IMR-90 (cell line): ENCODE measurements at regions not wholly inside any gene's neighbourhood (a gene's known extent, or its start where the extent isn't known, plus 50 kb on each side); places are given as distances from the start of the nearest gene placed in this dataset.

Experiments used
- ATAC-seq: fragments of 200-7000 bp; cut with Tn5 transposase; 2 replicates; pipeline ENCODE4 v1.9.1; 2020; ENCODE audit warnings: low read depth, mild to moderate bottlenecking, moderate library complexity
- BruUV-seq: library from RNA; stranded (reverse); fragments of 400-500 nt; replicated peaks from 2 replicates; lab custom pipeline; 2021; lab: Mats Ljungman, UMichigan
- CTCF ChIA-PET: fragments of 300-600 bp; formaldehyde crosslinking; extraction: SDS; loops from one replicate; lab custom pipeline; 2021; ENCODE audit warnings: antibody characterized with exemption; lab: Yijun Ruan, JAX
- POLR2A ChIA-PET: fragments of 300-600 bp; sonication (Branson Sonifier 250); formaldehyde crosslinking; loops from one replicate; lab custom pipeline; 2022; ENCODE audit warnings: antibody characterized with exemption; ENCODE audit not compliant: unreplicated experiment; lab: Charles Lee
- DNase-seq: peaks from one replicate; pipeline ENCODE4 v3.0.0; 2013
- H2AFZ ChIP-seq: replicated peaks from 2 replicates; pipeline ENCODE3; 2013; ENCODE audit warnings: low read length, mild to moderate bottlenecking; ENCODE audit not compliant: poor library complexity
- H2AK5ac ChIP-seq: 2 replicates; pipeline ENCODE4 v1.6.1; 2013; ENCODE audit warnings: low read depth, low read length, inconsistent platforms
- H2AK9ac ChIP-seq: replicated peaks from 2 replicates; pipeline ENCODE3; 2013; ENCODE audit warnings: mild to moderate bottlenecking, low read depth, low read length, moderate library complexity; ENCODE audit not compliant: poor library complexity
- H2BK120ac ChIP-seq: 2 replicates; pipeline ENCODE4 v1.6.1; 2013; ENCODE audit warnings: low read depth, low read length, inconsistent platforms
- H2BK15ac ChIP-seq: 3 replicates; pipeline ENCODE4 v1.6.1; 2013; ENCODE audit warnings: low read depth, low read length, inconsistent platforms
- H2BK20ac ChIP-seq: 2 replicates; pipeline ENCODE4 v1.6.1; 2013; ENCODE audit warnings: low read depth, mild to moderate bottlenecking, inconsistent platforms, low read length, moderate library complexity
- H2BK5ac ChIP-seq: 2 replicates; pipeline ENCODE4 v1.6.1; 2013; ENCODE audit warnings: mild to moderate bottlenecking, low read depth, low read length, inconsistent platforms; ENCODE audit not compliant: poor library complexity, severe bottlenecking
- H3K14ac ChIP-seq: replicated peaks from 2 replicates; pipeline ENCODE4 v1.6.1; 2013; ENCODE audit warnings: low read depth, low read length, inconsistent platforms
- H3K18ac ChIP-seq: 2 replicates; pipeline ENCODE4 v1.6.1; 2013; ENCODE audit warnings: low read depth, low read length, control low read depth
- H3K23ac ChIP-seq: 2 replicates; pipeline ENCODE4 v1.6.1; 2013; ENCODE audit warnings: low read depth, low read length, inconsistent platforms
- H3K27ac ChIP-seq: 2 replicates; pipeline ENCODE4 v1.5.1; 2013; ENCODE audit warnings: mild to moderate bottlenecking, control low read depth, low read length; ENCODE audit not compliant: insufficient read depth
- H3K27me3 ChIP-seq: 2 replicates; pipeline ENCODE4 v1.6.1; 2013; ENCODE audit warnings: low read length; ENCODE audit not compliant: control insufficient read depth, insufficient read depth
- H3K36me3 ChIP-seq: 2 replicates; pipeline ENCODE4 v1.6.1; 2013; ENCODE audit warnings: low read length, mixed read lengths; ENCODE audit not compliant: control insufficient read depth, insufficient read depth
- H3K4ac ChIP-seq: 2 replicates; pipeline ENCODE4 v1.6.1; 2013; ENCODE audit warnings: low read depth, low read length, inconsistent platforms
- H3K4me1 ChIP-seq: 2 replicates; pipeline ENCODE4 v1.6.1; 2013; ENCODE audit warnings: low read length, mixed read lengths; ENCODE audit not compliant: control insufficient read depth, insufficient read depth
- H3K4me2 ChIP-seq: 2 replicates; pipeline ENCODE4 v1.6.1; 2013; ENCODE audit warnings: low read depth, mild to moderate bottlenecking, control low read depth, low read length, moderate library complexity
- H3K4me3 ChIP-seq: 2 replicates; pipeline ENCODE4 v1.5.1; 2013; ENCODE audit warnings: low read depth, mild to moderate bottlenecking, control low read depth, low read length, moderate library complexity; ENCODE audit not compliant: insufficient read depth
- H3K56ac ChIP-seq: 2 replicates; pipeline ENCODE4 v1.6.1; 2013; ENCODE audit warnings: low read length, inconsistent platforms; ENCODE audit not compliant: insufficient read depth; ENCODE audit errors: extremely low read depth
- H3K79me1 ChIP-seq, 2 experiments: 2 replicates each; pipeline ENCODE4 v1.6.1; 2013; ENCODE audit warnings: low read length in 2 of 2, inconsistent platforms in 1 of 2, low read depth in 1 of 2
- H3K9ac ChIP-seq: 2 replicates; pipeline ENCODE4 v1.6.1; 2013; ENCODE audit warnings: low read depth, low read length, control low read depth
- H3K9me1 ChIP-seq: 2 replicates; pipeline ENCODE4 v1.6.1; 2013; ENCODE audit warnings: low read length, inconsistent platforms; ENCODE audit not compliant: insufficient read depth
- H3K9me3 ChIP-seq: 2 replicates; pipeline ENCODE4 v1.6.1; 2013; ENCODE audit warnings: low read length; ENCODE audit not compliant: control insufficient read depth, insufficient read depth
- H4K20me1 ChIP-seq: 2 replicates; pipeline ENCODE4 v1.6.1; 2013; ENCODE audit warnings: low read length, inconsistent platforms; ENCODE audit not compliant: insufficient read depth
- H4K5ac ChIP-seq: 2 replicates; pipeline ENCODE4 v1.6.1; 2013; ENCODE audit warnings: mild to moderate bottlenecking, low read depth, low read length, control low read depth
- H4K8ac ChIP-seq, 2 experiments: 2 replicates each; pipeline ENCODE4 v1.6.1; 2013; ENCODE audit warnings: low read depth in 2 of 2, low read length in 2 of 2, control low read depth in 1 of 2, inconsistent platforms in 1 of 2
- H4K91ac ChIP-seq: 2 replicates; pipeline ENCODE4 v1.6.1; 2013; ENCODE audit warnings: low read depth, low read length, inconsistent platforms; ENCODE audit not compliant: insufficient read depth
- BHLHE40 ChIP-seq: fragments of 150-350 bp; IDR thresholded peaks from 2 replicates; pipeline ENCODE4 v1.6.1; 2016; ENCODE audit warnings: mild to moderate bottlenecking, low read depth, low read length
- CEBPB ChIP-seq: IDR thresholded peaks from 2 replicates; pipeline ENCODE4 v1.6.1; 2012; ENCODE audit warnings: low read depth, low read length, improper control_type of control experiment
- CHD1 ChIP-seq: IDR thresholded peaks from 2 replicates; pipeline ENCODE4 v1.6.1; 2012; ENCODE audit warnings: low read depth, low read length, improper control_type of control experiment
- CTCF ChIP-seq: conservative IDR thresholded peaks from 2 replicates; pipeline ENCODE4 v1.5.1; 2012; ENCODE audit warnings: mild to moderate bottlenecking, low read depth, low read length, improper control_type of control experiment
- ELK1 ChIP-seq: fragments of 150-350 bp; IDR thresholded peaks from 2 replicates; pipeline ENCODE4 v1.6.1; 2016; ENCODE audit warnings: low read depth, mild to moderate bottlenecking, low read length, moderate library complexity, borderline replicate concordance
- FOS ChIP-seq: fragments of 150-350 bp; IDR thresholded peaks from 2 replicates; pipeline ENCODE4 v1.6.1; 2016; ENCODE audit warnings: low read depth, low read length
- MAFK ChIP-seq: IDR thresholded peaks from 2 replicates; pipeline ENCODE4 v1.6.1; 2012; ENCODE audit warnings: low read depth, low read length, improper control_type of control experiment
- MAZ ChIP-seq: IDR thresholded peaks from 2 replicates; pipeline ENCODE4 v1.6.1; 2012; ENCODE audit warnings: low read depth, mild to moderate bottlenecking, low read length, improper control_type of control experiment, moderate library complexity, borderline replicate concordance
- MXI1 ChIP-seq: IDR thresholded peaks from 2 replicates; pipeline ENCODE4 v1.6.1; 2012; ENCODE audit warnings: low read depth, mild to moderate bottlenecking, low read length, moderate library complexity, borderline replicate concordance
- NFE2L2 ChIP-seq: fragments of 150-350 bp; IDR thresholded peaks from 2 replicates; pipeline ENCODE4 v1.6.1; 2016; ENCODE audit warnings: low read depth, mild to moderate bottlenecking, low read length
- POLR2A ChIP-seq: IDR thresholded peaks from 2 replicates; pipeline ENCODE4 v1.6.1; 2012; ENCODE audit warnings: mild to moderate bottlenecking, low read depth, low read length
- RAD21 ChIP-seq: IDR thresholded peaks from 2 replicates; pipeline ENCODE4 v1.6.1; 2012; ENCODE audit warnings: low read length, improper control_type of control experiment
- RCOR1 ChIP-seq: IDR thresholded peaks from 2 replicates; pipeline ENCODE4 v1.6.1; 2012; ENCODE audit warnings: mild to moderate bottlenecking, low read length, improper control_type of control experiment; ENCODE audit not compliant: insufficient replicate concordance
- RFX5 ChIP-seq: IDR thresholded peaks from 2 replicates; pipeline ENCODE4 v1.8.0; 2012; ENCODE audit warnings: low read depth, mild to moderate bottlenecking, low read length, moderate library complexity
- SMC3 ChIP-seq: fragments of 150-350 bp; IDR thresholded peaks from 2 replicates; pipeline ENCODE4 v1.6.1; 2016; ENCODE audit warnings: low read depth, mild to moderate bottlenecking, antibody characterized with exemption, low read length, moderate library complexity
- USF2 ChIP-seq: fragments of 150-350 bp; IDR thresholded peaks from 2 replicates; pipeline ENCODE4 v1.6.1; 2017; ENCODE audit warnings: mild to moderate bottlenecking, antibody characterized with exemption, low read length, low read depth
- dilution Hi-C: fragments of 300-500 bp; cut with HindIII; formaldehyde crosslinking; loops from one replicate; pipeline ENCODE4 v1.14.3; 2018; ENCODE audit warnings: low sequenced_read_pairs; ENCODE audit not compliant: unreplicated experiment
- in situ Hi-C: fragments of 300-500 bp; cut with MboI; formaldehyde crosslinking; loops from 3 replicates; pipeline ENCODE4 v1.14.3; 2019; ENCODE audit warnings: low sequenced_read_pairs, inconsistent platforms, mixed read lengths
- intact Hi-C: fragments of 100-400 bp; cut with micrococcal nuclease; formaldehyde crosslinking; loops from 2 replicates; pipeline ENCODE4 v1.10.0; 2022

- H3K4me2 ChIP-seq, result no peak overlapping the region
- in situ Hi-C loops, result no loop called here
- H3K9me3 ChIP-seq, result no peaks in the 10 kb centered on the region
- no peak overlapping the region for H3K4ac ChIP-seq
- dilution Hi-C loops, result no loop called here
- no peaks in the 10 kb centered on the region for H3K9me1 ChIP-seq
- CTCF ChIA-PET, result no interaction called here
- POLR2A ChIA-PET, result no interaction called here
- no peak overlapping the region for H3K18ac ChIP-seq
- no peak overlapping the region for H3K27ac ChIP-seq
- H2BK120ac ChIP-seq, result no peak overlapping the region
- no peak for ATAC-seq
- no peak overlapping the region for H3K4me3 ChIP-seq
- no peak overlapping the region for H4K5ac ChIP-seq
- no peaks in the 10 kb centered on the region for H3K36me3 ChIP-seq
- no peak overlapping the region for H3K14ac ChIP-seq
- no peaks in the 10 kb centered on the region for H3K79me1 ChIP-seq
- no peak for DNase-seq
- H4K20me1 ChIP-seq, result no peaks in the 10 kb centered on the region
- no peaks in the 10 kb centered on the region for H3K27me3 ChIP-seq
- no peak overlapping the region for H3K9ac ChIP-seq
- H3K56ac ChIP-seq, result no peak overlapping the region
- intact Hi-C loops, result no loop called here
- no TSS peak for BruUV-seq
- H2BK20ac ChIP-seq, result no peak overlapping the region
- no peak overlapping the region for H2AK9ac ChIP-seq
- TF ChIP-seq NFE2L2, result no peak
- no peak for TF ChIP-seq USF2
- no peak for TF ChIP-seq ELK1
- TF ChIP-seq SMC3, result no peak
- TF ChIP-seq RAD21, result no peak
- no peak for TF ChIP-seq CTCF
- TF ChIP-seq FOS, result no peak
- TF ChIP-seq CHD1, result no peak
- TF ChIP-seq BHLHE40, result no peak
- TF ChIP-seq RCOR1, result no peak
- TF ChIP-seq RFX5, result no peak
- no peak for TF ChIP-seq POLR2A
- no peak for TF ChIP-seq CEBPB
- no peak for TF ChIP-seq MAZ
- TF ChIP-seq MXI1, result no peak
- no peak for TF ChIP-seq MAFK
- H2AK5ac ChIP-seq, result no peak overlapping the region
- H2AFZ ChIP-seq, result no peak overlapping the region
- no peak overlapping the region for H2BK15ac ChIP-seq
- H4K8ac ChIP-seq, result no peak overlapping the region
- no peak overlapping the region for H4K91ac ChIP-seq
- no peaks in the 10 kb centered on the region for H3K4me1 ChIP-seq
- H3K23ac ChIP-seq, result no peak overlapping the region
- H2BK5ac ChIP-seq, result no peak overlapping the region
These were observed 234.3 kb upstream of the POU2AF2 start for GRCh38 chr11:111011275-111011594.
